Fibroblast of the aortic adventitia (primary cell): ENCODE measurements at regions not wholly inside any gene's neighbourhood (a gene's known extent, or its start where the extent isn't known, plus 50 kb on each side); places are given as distances from the start of the nearest gene placed in this dataset.
"Not testable (repeated sequence)": the region's sequence is repeated elsewhere in the genome, so short reads cannot be mapped to it uniquely, and the experiment has no call there.

Experiments used
- DNase-seq: peaks from one replicate; pipeline ENCODE4 v3.0.0-alpha.2; 2010; ENCODE audit warnings: low read depth
- H3K4me3 ChIP-seq: 2 replicates; pipeline ENCODE4 v1.5.1; 2011; ENCODE audit warnings: low read depth, mild to moderate bottlenecking, control low read depth, low read length, moderate library complexity
- CTCF ChIP-seq: IDR thresholded peaks from 2 replicates; pipeline ENCODE4 v1.5.1; 2011; ENCODE audit warnings: mild to moderate bottlenecking, low read length, control low read depth, inconsistent platforms; ENCODE audit not compliant: insufficient read depth

DNA sequence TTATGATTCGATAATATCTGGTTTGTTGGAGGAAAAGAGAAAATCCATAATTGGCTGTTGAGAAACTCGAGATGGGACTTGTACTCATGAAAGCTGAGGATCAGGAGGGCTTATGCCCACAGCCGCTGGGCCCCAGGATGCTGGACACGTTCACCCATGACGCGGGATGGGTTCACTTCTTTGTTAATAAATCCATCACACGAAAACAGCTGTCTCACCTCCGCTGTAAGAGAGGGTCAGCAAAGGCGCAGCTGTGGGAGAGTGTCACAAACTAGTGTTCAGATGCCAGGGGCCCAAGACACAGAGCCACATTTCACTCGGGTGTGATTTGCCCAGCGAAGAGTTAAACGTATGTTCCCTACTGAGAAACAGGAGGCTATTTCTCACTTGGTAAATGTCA lies 315.1 kb downstream of the THBS2 start:
- no peak for TF ChIP-seq CTCF
- H3K4me3 ChIP-seq = no peak overlapping the region
- DNase-seq = no peak

DNA sequence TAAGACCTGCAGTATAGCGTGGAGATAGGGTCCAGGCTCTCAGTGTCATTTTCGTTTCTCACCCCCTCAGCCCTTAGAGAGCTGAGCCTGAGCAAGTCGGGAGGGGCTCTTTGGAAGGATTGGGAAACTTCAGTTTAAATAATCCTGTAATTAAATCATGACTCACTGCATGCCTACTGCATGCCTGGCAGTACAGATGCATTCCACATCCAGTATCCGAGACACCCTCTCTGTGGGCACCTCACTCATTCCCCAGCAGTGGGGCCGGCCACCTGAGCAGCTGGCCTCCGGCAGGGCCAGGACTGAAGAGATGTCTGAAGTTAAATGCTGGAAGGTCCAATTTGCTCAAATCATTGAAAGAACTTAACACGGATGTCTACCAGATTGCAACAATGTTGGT lies 316.6 kb downstream of the THBS2 start:
- no peak for TF ChIP-seq CTCF
- DNase-seq = peak; percentile 38
- H3K4me3 ChIP-seq = no peak overlapping the region

DNA sequence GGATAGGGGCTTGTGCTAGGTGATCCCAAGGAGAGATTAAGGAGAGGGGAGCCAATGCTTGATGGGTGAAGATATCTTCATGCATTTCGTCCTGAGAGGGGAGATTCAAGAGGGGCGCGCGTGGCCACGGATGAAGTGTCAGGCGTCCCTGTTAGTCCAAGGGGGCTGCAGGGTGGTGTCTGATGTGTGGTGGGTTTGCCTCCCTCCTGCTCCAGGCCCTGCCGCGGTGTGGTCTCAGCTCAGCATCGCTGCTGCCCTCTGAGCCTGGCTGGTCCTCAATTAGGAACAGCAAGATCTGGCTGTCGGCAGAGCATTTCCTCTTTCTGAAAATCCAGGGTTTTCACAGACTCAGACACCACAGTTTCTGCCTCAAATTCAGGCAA lies 318.0 kb downstream of the THBS2 start:
- TF ChIP-seq CTCF = no peak
- DNase-seq = no peak
- no peak overlapping the region for H3K4me3 ChIP-seq

DNA sequence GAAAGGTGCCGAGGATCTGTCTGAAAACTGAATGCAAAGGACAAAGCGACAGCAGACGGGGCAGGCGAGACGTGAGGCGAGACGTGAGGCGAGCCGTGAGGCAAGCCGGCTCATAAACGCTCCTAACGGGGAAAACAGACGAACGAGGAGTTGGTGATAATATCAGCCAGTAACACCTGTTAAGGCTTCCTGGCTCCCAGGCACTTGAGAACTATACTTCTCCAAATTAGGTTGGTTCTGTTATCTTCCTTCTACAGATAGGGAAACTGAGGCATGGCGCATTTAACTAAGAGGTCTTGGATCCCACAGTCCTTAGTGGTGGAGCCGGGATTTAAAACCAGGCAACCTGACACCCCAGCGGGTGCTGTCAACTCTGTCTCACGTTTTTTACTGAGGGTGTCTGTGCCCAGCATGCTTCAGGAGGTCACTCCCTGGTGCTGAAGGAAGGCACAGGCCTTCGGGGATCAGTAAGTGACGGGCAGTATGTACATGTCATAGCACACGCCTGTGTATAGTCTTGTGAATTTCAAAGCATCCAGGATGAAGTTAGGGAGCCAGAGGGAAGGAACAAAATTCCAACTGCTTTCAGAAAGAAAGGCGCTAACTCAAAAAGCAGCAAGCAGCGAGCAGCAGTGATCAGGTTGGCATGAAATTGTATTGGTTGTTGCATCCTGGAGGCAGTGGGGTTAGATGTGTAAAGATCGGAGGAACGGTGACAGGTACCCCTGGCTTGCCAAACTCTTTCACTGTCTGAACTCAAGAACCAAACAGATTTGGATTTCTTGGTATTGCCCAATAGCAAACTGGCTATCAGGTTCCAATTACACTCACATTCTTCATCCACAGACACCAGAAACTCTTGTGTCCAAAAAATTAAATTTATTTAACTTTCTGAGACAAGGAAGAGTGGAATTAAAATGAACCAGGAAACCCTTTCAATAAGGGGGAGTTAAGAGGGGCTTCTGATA lies 318.7 kb downstream of the THBS2 start:
- TF ChIP-seq CTCF = no peak
- peak; percentile 28 for DNase-seq
- no peak overlapping the region for H3K4me3 ChIP-seq

- not testable (repeated sequence) for H3K4me3 ChIP-seq, DNase-seq
Observed at GRCh38 chr6:168932171-168932570, 321.5 kb downstream of the THBS2 start.

DNA sequence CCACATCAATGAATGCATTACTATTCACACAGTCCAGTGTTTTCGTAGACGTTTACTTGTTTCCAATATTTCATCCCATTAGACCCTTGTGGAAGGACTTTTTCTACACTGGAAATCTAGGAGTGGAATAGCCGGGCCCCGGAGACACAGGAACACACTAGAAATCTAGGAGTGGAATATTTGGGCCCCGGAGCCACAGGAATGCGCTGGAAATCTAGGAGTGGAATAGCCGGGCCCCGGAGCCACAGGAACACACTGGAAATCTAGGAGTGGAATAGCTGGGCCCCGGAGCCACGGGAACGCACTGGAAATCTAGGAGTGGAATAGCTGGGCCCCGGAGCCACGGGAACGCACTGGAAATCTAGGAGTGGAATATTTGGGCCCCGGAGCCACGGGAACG lies 322.6 kb downstream of the THBS2 start:
- DNase-seq, H3K4me3 ChIP-seq: not testable (repeated sequence)

GRCh38 chr6:168929871-168930450 lies 323.7 kb downstream of the THBS2 start:
- no peak for TF ChIP-seq CTCF
- no peak for DNase-seq
- H3K4me3 ChIP-seq = no peak overlapping the region

DNA sequence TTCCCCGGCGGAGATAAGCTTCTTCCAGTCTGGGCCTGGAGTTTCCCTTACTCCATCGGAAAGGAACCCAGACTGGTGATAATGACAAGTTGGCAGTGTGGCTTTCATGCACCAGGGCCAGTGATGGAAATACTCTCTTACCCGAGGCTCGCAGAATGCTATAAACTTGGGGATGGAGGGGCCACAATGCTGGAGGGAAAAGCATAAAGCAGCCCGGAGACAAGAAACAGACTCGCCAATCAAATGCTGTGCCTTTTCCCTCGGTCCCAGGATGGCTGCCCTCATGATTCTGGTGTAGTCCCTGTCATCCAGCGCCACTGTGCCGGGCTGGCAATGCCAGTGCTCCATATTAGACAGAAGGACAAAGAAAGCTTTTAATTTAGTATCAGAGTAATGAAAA lies 325.6 kb downstream of the THBS2 start:
- DNase-seq = no peak
- no peak for TF ChIP-seq CTCF
- H3K4me3 ChIP-seq = no peak overlapping the region
